ENCODE measurements at regions not wholly inside any gene's neighbourhood (a gene's known extent, or its start where the extent isn't known, plus 50 kb on each side); places are given as distances from the start of the nearest gene placed in this dataset.

- TF ChIP-seq POLR2A (IDR thresholded peaks at IDR 0.05) (no peak), CTCF (IDR thresholded peaks at IDR 0.05) (no peak)
Measured at GRCh38 chr17:30590081-30590733, 113.0 kb downstream of the GOSR1 start.

All from ovary (tissue), 3 donors.